WTC11 (cell line): ENCODE measurements at regions not wholly inside any gene's neighbourhood (a gene's known extent, or its start where the extent isn't known, plus 50 kb on each side); places are given as distances from the start of the nearest gene placed in this dataset.

Experiments used
- ATAC-seq: fragments of 200-7000 bp; cut with Tn5 transposase; 2 replicates; pipeline ENCODE4 v1.10.0; 2021; ENCODE audit warnings: mild to moderate bottlenecking, moderate library complexity
- CTCF ChIA-PET: fragments of 300-600 bp; sonication (Branson Sonifier 250); formaldehyde crosslinking; loops from one replicate; lab custom pipeline; 2021; ENCODE audit warnings: antibody characterized with exemption; lab: Charles Lee
- POLR2A ChIA-PET: fragments of 350-600 bp; sonication (Branson Sonifier 250); formaldehyde crosslinking; loops from one replicate; lab custom pipeline; 2021; ENCODE audit warnings: antibody characterized with exemption; lab: Charles Lee
- DNase-seq: peaks from one replicate; pipeline ENCODE4 v3.0.0; 2021; ENCODE audit warnings: low spot score
- H3K27ac Mint-ChIP-seq: 2 replicates; pipeline ENCODE4 v1.8.0; 2021; ENCODE audit warnings: mixed read lengths
- H3K27me3 Mint-ChIP-seq: 2 replicates; pipeline ENCODE4 v1.8.0; 2021; ENCODE audit warnings: low read depth, mild to moderate bottlenecking, moderate library complexity, mixed read lengths
- H3K36me3 Mint-ChIP-seq: 2 replicates; pipeline ENCODE4 v1.8.0; 2021; ENCODE audit warnings: mixed read lengths
- H3K4me1 Mint-ChIP-seq: 2 replicates; pipeline ENCODE4 v1.8.0; 2022; ENCODE audit warnings: mixed read lengths
- H3K4me3 Mint-ChIP-seq: 2 replicates; pipeline ENCODE4 v1.8.0; 2021; ENCODE audit warnings: mild to moderate bottlenecking, moderate library complexity, mixed read lengths
- H3K9me3 Mint-ChIP-seq: 2 replicates; pipeline ENCODE4 v1.8.0; 2021; ENCODE audit warnings: mixed read lengths
- CBFB ChIP-seq: sonication (generic); formaldehyde crosslinking; IDR thresholded peaks from 2 replicates; pipeline ENCODE4 v1.8.1; 2022; ENCODE audit warnings: mild to moderate bottlenecking, low read depth, missing genetic modification reagents
- EMX1 ChIP-seq: fragments of 250-450 bp; sonication (Bioruptor Pico); IDR thresholded peaks from 2 replicates; pipeline ENCODE4 v1.8.0; 2021; ENCODE audit warnings: mild to moderate bottlenecking
- NR2C2 ChIP-seq: sonication (generic); formaldehyde crosslinking; IDR thresholded peaks from 2 replicates; pipeline ENCODE4 v1.8.0; 2022; ENCODE audit warnings: mild to moderate bottlenecking, missing genetic modification reagents
- RORB ChIP-seq: fragments of 250-450 bp; sonication (Bioruptor Pico); IDR thresholded peaks from 2 replicates; pipeline ENCODE4 v1.9.0; 2021; ENCODE audit warnings: mild to moderate bottlenecking
- TP53 ChIP-seq: sonication (generic); formaldehyde crosslinking; IDR thresholded peaks from 2 replicates; pipeline ENCODE4 v1.8.1; 2023; ENCODE audit warnings: mild to moderate bottlenecking, missing genetic modification reagents
- ZMAT4 ChIP-seq: fragments of 250-450 bp; sonication (Bioruptor Pico); IDR thresholded peaks from 2 replicates; pipeline ENCODE4 v1.9.0; 2021; ENCODE audit warnings: mild to moderate bottlenecking
- ZSCAN18 ChIP-seq: fragments of 250-450 bp; sonication (Bioruptor Pico); IDR thresholded peaks from 2 replicates; pipeline ENCODE4 v2.1.2; 2022; ENCODE audit warnings: mild to moderate bottlenecking, moderate library complexity
- TF ChIP-seq, protein P1 (sequence below): sonication (generic); formaldehyde crosslinking; IDR thresholded peaks from 2 replicates; pipeline ENCODE4 v1.8.1; 2022; ENCODE audit warnings: low read depth, mild to moderate bottlenecking, moderate library complexity, missing genetic modification reagents, borderline replicate concordance
- TF ChIP-seq, protein P2 (sequence below): sonication (generic); formaldehyde crosslinking; IDR thresholded peaks from 2 replicates; pipeline ENCODE4 v1.8.0; 2023; ENCODE audit warnings: missing genetic modification reagents, mild to moderate bottlenecking, borderline replicate concordance
- TF ChIP-seq, protein P3 (sequence below): sonication (generic); formaldehyde crosslinking; IDR thresholded peaks from 2 replicates; pipeline ENCODE4 v1.8.1; 2023; ENCODE audit warnings: mild to moderate bottlenecking, moderate library complexity, missing genetic modification reagents
- TF ChIP-seq, protein P4 (sequence below): sonication (generic); formaldehyde crosslinking; conservative IDR thresholded peaks from 2 replicates; pipeline ENCODE4 v1.8.1; 2023; ENCODE audit warnings: mild to moderate bottlenecking, low read depth, missing genetic modification reagents, moderate library complexity
- TF ChIP-seq, protein P5 (sequence below): sonication (generic); formaldehyde crosslinking; IDR thresholded peaks from 2 replicates; pipeline ENCODE4 v1.8.1; 2023; ENCODE audit warnings: mild to moderate bottlenecking, missing genetic modification reagents, moderate library complexity
- TF ChIP-seq, protein P6 (sequence below): fragments of 250-450 bp; sonication (Bioruptor Pico); IDR thresholded peaks from 2 replicates; pipeline ENCODE4 v1.9.0; 2021; ENCODE audit warnings: mild to moderate bottlenecking

- TF ChIP-seq ZSCAN18 (CRISPR knock-in tag), result no peak
- no peak for TF ChIP-seq RORB (CRISPR knock-in tag)
- TF ChIP-seq, protein P1, sequence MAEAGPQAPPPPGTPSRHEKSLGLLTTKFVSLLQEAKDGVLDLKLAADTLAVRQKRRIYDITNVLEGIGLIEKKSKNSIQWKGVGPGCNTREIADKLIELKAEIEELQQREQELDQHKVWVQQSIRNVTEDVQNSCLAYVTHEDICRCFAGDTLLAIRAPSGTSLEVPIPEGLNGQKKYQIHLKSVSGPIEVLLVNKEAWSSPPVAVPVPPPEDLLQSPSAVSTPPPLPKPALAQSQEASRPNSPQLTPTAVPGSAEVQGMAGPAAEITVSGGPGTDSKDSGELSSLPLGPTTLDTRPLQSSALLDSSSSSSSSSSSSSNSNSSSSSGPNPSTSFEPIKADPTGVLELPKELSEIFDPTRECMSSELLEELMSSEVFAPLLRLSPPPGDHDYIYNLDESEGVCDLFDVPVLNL (CRISPR knock-in tag), result no peak
- TF ChIP-seq, protein P2, sequence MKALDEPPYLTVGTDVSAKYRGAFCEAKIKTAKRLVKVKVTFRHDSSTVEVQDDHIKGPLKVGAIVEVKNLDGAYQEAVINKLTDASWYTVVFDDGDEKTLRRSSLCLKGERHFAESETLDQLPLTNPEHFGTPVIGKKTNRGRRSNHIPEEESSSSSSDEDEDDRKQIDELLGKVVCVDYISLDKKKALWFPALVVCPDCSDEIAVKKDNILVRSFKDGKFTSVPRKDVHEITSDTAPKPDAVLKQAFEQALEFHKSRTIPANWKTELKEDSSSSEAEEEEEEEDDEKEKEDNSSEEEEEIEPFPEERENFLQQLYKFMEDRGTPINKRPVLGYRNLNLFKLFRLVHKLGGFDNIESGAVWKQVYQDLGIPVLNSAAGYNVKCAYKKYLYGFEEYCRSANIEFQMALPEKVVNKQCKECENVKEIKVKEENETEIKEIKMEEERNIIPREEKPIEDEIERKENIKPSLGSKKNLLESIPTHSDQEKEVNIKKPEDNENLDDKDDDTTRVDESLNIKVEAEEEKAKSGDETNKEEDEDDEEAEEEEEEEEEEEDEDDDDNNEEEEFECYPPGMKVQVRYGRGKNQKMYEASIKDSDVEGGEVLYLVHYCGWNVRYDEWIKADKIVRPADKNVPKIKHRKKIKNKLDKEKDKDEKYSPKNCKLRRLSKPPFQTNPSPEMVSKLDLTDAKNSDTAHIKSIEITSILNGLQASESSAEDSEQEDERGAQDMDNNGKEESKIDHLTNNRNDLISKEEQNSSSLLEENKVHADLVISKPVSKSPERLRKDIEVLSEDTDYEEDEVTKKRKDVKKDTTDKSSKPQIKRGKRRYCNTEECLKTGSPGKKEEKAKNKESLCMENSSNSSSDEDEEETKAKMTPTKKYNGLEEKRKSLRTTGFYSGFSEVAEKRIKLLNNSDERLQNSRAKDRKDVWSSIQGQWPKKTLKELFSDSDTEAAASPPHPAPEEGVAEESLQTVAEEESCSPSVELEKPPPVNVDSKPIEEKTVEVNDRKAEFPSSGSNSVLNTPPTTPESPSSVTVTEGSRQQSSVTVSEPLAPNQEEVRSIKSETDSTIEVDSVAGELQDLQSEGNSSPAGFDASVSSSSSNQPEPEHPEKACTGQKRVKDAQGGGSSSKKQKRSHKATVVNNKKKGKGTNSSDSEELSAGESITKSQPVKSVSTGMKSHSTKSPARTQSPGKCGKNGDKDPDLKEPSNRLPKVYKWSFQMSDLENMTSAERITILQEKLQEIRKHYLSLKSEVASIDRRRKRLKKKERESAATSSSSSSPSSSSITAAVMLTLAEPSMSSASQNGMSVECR (CRISPR knock-in tag), result no peak
Observed at GRCh38 chr6:43879722-43880121, 109.7 kb downstream of the VEGFA start (continued).

DNA sequence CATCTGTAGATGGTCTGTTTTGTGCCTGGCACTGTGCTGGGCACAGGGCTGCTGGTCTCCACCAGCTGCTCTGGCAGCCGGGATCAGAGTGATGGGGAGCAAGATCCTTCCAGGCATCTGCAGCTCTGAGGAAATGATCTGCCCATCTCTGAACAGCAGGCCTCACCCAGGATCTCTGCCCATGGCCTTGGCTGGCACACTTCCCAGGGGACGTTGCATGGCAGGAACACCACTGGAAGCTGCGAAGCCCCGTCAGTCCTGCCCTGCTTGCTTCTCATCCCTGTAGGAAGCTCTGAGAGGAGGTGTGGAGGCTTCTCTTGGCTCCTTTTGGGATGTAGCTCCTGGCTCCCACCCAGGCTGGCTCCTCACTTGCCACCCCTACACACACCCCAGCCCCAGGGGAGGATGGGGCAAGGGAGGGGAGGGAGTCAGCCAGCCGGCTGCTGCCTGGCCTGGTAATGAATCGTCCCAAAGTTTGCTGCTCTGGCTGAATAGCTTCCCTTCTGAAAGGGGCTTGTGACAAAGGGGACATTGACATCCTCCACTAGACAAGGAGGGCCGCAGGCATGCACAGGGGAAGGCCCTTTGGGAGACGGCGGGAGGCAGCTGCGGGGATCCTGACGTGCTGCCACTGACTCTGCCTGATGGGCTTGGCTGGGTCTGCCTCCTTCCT lies 108.9 kb downstream of the VEGFA start:
- DNase-seq (no peak), ATAC-seq (no peak)
- Mint-ChIP-seq H3K4me3 (no peak overlapping the region), H3K36me3 (no peaks in the 10 kb centered on the region), H3K4me1 (peaks cover 14% of the 10 kb centered on the region), H3K9me3 (no peaks in the 10 kb centered on the region), H3K27ac (no peak overlapping the region), H3K27me3 (no peaks in the 10 kb centered on the region)
- POLR2A ChIA-PET, result interaction anchor here (0.7 kb wide), 1 partner anchor 48 kb away, joined by 3 read pairs; no protein-coding TSS in a partner anchor
- CTCF ChIA-PET, result interaction anchor here (0.8 to 0.9 kb wide), 2 partner anchors 30 to 75 kb away, joined by 3 read pairs; no protein-coding TSS in a partner anchor
- TF ChIP-seq CBFB (CRISPR knock-in tag), result no peak
- TF ChIP-seq, protein P3, sequence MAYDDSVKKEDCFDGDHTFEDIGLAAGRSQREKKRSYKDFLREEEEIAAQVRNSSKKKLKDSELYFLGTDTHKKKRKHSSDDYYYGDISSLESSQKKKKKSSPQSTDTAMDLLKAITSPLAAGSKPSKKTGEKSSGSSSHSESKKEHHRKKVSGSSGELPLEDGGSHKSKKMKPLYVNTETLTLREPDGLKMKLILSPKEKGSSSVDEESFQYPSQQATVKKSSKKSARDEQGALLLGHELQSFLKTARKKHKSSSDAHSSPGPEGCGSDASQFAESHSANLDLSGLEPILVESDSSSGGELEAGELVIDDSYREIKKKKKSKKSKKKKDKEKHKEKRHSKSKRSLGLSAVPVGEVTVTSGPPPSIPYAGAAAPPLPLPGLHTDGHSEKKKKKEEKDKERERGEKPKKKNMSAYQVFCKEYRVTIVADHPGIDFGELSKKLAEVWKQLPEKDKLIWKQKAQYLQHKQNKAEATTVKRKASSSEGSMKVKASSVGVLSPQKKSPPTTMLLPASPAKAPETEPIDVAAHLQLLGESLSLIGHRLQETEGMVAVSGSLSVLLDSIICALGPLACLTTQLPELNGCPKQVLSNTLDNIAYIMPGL (CRISPR knock-in tag), result no peak
- TF ChIP-seq, protein P4, sequence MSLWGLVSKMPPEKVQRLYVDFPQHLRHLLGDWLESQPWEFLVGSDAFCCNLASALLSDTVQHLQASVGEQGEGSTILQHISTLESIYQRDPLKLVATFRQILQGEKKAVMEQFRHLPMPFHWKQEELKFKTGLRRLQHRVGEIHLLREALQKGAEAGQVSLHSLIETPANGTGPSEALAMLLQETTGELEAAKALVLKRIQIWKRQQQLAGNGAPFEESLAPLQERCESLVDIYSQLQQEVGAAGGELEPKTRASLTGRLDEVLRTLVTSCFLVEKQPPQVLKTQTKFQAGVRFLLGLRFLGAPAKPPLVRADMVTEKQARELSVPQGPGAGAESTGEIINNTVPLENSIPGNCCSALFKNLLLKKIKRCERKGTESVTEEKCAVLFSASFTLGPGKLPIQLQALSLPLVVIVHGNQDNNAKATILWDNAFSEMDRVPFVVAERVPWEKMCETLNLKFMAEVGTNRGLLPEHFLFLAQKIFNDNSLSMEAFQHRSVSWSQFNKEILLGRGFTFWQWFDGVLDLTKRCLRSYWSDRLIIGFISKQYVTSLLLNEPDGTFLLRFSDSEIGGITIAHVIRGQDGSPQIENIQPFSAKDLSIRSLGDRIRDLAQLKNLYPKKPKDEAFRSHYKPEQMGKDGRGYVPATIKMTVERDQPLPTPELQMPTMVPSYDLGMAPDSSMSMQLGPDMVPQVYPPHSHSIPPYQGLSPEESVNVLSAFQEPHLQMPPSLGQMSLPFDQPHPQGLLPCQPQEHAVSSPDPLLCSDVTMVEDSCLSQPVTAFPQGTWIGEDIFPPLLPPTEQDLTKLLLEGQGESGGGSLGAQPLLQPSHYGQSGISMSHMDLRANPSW (CRISPR knock-in tag), result no peak
- TF ChIP-seq TP53 (CRISPR knock-in tag), result no peak
- TF ChIP-seq ZMAT4 (CRISPR knock-in tag), result no peak
- TF ChIP-seq, protein P5, sequence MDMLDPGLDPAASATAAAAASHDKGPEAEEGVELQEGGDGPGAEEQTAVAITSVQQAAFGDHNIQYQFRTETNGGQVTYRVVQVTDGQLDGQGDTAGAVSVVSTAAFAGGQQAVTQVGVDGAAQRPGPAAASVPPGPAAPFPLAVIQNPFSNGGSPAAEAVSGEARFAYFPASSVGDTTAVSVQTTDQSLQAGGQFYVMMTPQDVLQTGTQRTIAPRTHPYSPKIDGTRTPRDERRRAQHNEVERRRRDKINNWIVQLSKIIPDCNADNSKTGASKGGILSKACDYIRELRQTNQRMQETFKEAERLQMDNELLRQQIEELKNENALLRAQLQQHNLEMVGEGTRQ (CRISPR knock-in tag), result no peak
- no peak for TF ChIP-seq EMX1 (CRISPR knock-in tag)
- no peak for TF ChIP-seq RORB (CRISPR knock-in tag)
- TF ChIP-seq, protein P6, sequence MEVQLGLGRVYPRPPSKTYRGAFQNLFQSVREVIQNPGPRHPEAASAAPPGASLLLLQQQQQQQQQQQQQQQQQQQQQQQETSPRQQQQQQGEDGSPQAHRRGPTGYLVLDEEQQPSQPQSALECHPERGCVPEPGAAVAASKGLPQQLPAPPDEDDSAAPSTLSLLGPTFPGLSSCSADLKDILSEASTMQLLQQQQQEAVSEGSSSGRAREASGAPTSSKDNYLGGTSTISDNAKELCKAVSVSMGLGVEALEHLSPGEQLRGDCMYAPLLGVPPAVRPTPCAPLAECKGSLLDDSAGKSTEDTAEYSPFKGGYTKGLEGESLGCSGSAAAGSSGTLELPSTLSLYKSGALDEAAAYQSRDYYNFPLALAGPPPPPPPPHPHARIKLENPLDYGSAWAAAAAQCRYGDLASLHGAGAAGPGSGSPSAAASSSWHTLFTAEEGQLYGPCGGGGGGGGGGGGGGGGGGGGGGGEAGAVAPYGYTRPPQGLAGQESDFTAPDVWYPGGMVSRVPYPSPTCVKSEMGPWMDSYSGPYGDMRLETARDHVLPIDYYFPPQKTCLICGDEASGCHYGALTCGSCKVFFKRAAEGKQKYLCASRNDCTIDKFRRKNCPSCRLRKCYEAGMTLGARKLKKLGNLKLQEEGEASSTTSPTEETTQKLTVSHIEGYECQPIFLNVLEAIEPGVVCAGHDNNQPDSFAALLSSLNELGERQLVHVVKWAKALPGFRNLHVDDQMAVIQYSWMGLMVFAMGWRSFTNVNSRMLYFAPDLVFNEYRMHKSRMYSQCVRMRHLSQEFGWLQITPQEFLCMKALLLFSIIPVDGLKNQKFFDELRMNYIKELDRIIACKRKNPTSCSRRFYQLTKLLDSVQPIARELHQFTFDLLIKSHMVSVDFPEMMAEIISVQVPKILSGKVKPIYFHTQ (CRISPR knock-in tag), result no peak
- TF ChIP-seq, protein P2 (CRISPR knock-in tag), result no peak
- TF ChIP-seq NR2C2 (CRISPR knock-in tag), result no peak
